ENCODE measurements at regions not wholly inside any gene's neighbourhood (a gene's known extent, or its start where the extent isn't known, plus 50 kb on each side); places are given as distances from the start of the nearest gene placed in this dataset.

- Mint-ChIP-seq H3K9me3 (peaks cover 14 to 19% of the 10 kb centered on the region in 2 donors), H3K4me1 (no peaks in the 10 kb centered on the region), H3K4me3 (no peak overlapping the region), H3K36me3 (no peaks in the 10 kb centered on the region), H3K27ac (no peak overlapping the region), H3K27me3 (ENCODE audit: low read depth in 2 of 2) (no peaks in the 10 kb centered on the region)
- H3K27ac ChIP-seq (ENCODE audit: low read length): no peak overlapping the region
- H3K9me3 ChIP-seq (ENCODE audit: control insufficient read depth, insufficient read depth, low read length): no peaks in the 10 kb centered on the region
- H3K4me3 ChIP-seq (ENCODE audit: low read length): no peak overlapping the region
- H3K27me3 ChIP-seq (ENCODE audit: control insufficient read depth, insufficient read depth, low read length): no peaks in the 10 kb centered on the region
- intact Hi-C loops (cut with micrococcal nuclease): no loop called here
- no peak for TF ChIP-seq CTCF (IDR thresholded peaks at IDR 0.05)
- 89% methylated on average over 3 of the region's 3 CpGs for WGBS (ENCODE audit: insufficient coverage)
- ATAC-seq (no peak), DNase-seq (no peak)
- H3K4me1 ChIP-seq (ENCODE audit: control insufficient read depth, insufficient read depth, low read length): no peaks in the 10 kb centered on the region
- no peaks in the 10 kb centered on the region for H3K36me3 ChIP-seq (ENCODE audit: control insufficient read depth, insufficient read depth, low read length)
Measured at GRCh38 chr1:191575180-191575579, 583.1 kb upstream of the RGS18 start.

DNA sequence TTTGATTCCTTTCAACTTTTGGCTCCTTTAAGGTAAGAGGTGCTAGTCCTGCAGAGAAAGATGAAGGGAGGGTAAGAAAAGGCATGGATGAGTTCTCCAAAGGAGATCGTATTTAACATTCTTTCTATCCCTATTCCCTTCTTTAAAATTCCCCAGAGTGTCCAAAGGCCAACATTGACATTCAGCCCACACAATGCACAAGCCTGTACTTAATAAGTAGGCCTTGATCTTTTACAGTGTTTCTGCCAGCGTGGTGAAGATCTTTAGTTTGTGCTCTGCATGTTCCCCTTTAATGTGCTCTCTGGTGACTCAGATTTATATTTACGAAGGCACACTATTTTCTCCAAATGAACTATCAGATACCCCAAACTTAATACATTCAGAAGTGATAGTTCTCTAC lies 582.5 kb upstream of the RGS18 start:
- Mint-ChIP-seq H3K27me3 (ENCODE audit: low read depth in 2 of 2) (no peaks in the 10 kb centered on the region), H3K4me1 (no peaks in the 10 kb centered on the region), H3K36me3 (no peaks in the 10 kb centered on the region), H3K9me3 (peaks cover 16 to 23% of the 10 kb centered on the region in 2 donors), H3K4me3 (no peak overlapping the region), H3K27ac (no peak overlapping the region)
- Histone ChIP-seq H3K36me3 (ENCODE audit: control insufficient read depth, insufficient read depth, low read length) (no peaks in the 10 kb centered on the region), H3K27me3 (ENCODE audit: control insufficient read depth, insufficient read depth, low read length) (no peaks in the 10 kb centered on the region), H3K9me3 (ENCODE audit: control insufficient read depth, insufficient read depth, low read length) (no peaks in the 10 kb centered on the region), H3K4me1 (ENCODE audit: control insufficient read depth, insufficient read depth, low read length) (no peaks in the 10 kb centered on the region), H3K27ac (ENCODE audit: low read length) (no peak overlapping the region), H3K4me3 (ENCODE audit: low read length) (no peak overlapping the region)
- ATAC-seq: no peak
- no peak for DNase-seq
- WGBS (ENCODE audit: insufficient coverage): 88% methylated on average over 2 of the region's 3 CpGs
- no peak for TF ChIP-seq CTCF (IDR thresholded peaks at IDR 0.05)
- intact Hi-C loops (cut with micrococcal nuclease): no loop called here

DNA sequence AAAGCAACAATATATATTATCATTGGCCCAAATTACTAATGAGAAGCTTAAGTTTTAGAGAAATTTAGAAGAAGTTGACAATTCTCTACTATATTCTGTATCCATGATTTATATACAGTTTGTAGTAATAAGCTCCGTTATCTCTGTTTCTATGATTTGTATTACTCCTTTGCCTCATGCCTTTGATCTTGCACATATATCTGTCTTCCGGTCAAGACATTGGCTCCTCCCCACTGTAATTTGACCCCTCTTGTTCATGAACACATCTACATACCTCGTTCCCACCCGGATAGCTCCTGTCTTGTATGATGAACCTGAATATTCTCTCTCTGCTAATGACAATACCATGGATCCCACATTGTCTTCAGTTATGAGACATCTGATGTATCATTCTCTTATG lies 581.0 kb upstream of the RGS18 start:
- Mint-ChIP-seq H3K27me3 (ENCODE audit: low read depth in 2 of 2) (no peaks in the 10 kb centered on the region), H3K4me1 (no peaks in the 10 kb centered on the region), H3K36me3 (no peaks in the 10 kb centered on the region), H3K4me3 (no peak overlapping the region), H3K27ac (no peak overlapping the region), H3K9me3 (peaks cover 14 to 20% of the 10 kb centered on the region in 2 donors)
- no peak for DNase-seq
- 90% methylated on average over 4 of the region's 4 CpGs for WGBS (ENCODE audit: insufficient coverage)
- Histone ChIP-seq H3K27ac (ENCODE audit: low read length) (no peak overlapping the region), H3K9me3 (ENCODE audit: control insufficient read depth, insufficient read depth, low read length) (no peaks in the 10 kb centered on the region), H3K4me3 (ENCODE audit: low read length) (no peak overlapping the region), H3K4me1 (ENCODE audit: control insufficient read depth, insufficient read depth, low read length) (no peaks in the 10 kb centered on the region), H3K36me3 (ENCODE audit: control insufficient read depth, insufficient read depth, low read length) (no peaks in the 10 kb centered on the region), H3K27me3 (ENCODE audit: control insufficient read depth, insufficient read depth, low read length) (no peaks in the 10 kb centered on the region)
- TF ChIP-seq CTCF (IDR thresholded peaks at IDR 0.05): no peak
- intact Hi-C loops (cut with micrococcal nuclease): no loop called here
- ATAC-seq: no peak

DNA sequence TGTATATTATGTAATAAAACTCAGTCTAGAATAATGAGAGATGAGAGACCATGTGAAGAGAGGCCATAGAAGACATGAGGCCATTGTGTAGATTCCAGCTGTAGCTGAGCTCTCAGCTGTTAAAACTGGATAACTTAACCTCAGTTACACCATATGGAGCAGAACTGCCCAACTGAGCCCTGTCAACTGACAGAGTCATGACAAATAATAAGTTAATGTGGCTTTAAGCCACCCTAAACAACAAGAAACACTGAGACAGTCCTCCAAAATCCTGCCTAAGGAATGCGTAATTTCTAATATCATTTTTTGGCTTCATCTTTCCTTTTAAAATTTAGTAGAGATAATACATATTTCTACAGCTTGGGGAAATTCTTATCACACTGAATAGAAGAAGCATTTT lies 580.0 kb upstream of the RGS18 start:
- no peaks in the 10 kb centered on the region for H3K36me3 ChIP-seq (ENCODE audit: control insufficient read depth, insufficient read depth, low read length)
- WGBS (ENCODE audit: insufficient coverage): no CpG with 5 or more reads among the region's 1 CpG
- no peak for ATAC-seq
- Mint-ChIP-seq H3K4me1 (no peaks in the 10 kb centered on the region), H3K27ac (no peak overlapping the region), H3K9me3 (peaks cover 15 to 22% of the 10 kb centered on the region in 2 donors), H3K27me3 (ENCODE audit: low read depth in 2 of 2) (no peaks in the 10 kb centered on the region), H3K36me3 (no peaks in the 10 kb centered on the region), H3K4me3 (no peak overlapping the region)
- H3K9me3 ChIP-seq (ENCODE audit: control insufficient read depth, insufficient read depth, low read length): no peaks in the 10 kb centered on the region
- TF ChIP-seq CTCF (IDR thresholded peaks at IDR 0.05): no peak
- no peak overlapping the region for H3K4me3 ChIP-seq (ENCODE audit: low read length)
- intact Hi-C loops (cut with micrococcal nuclease): no loop called here
- no peak for DNase-seq
- H3K27me3 ChIP-seq (ENCODE audit: control insufficient read depth, insufficient read depth, low read length): no peaks in the 10 kb centered on the region
- no peak overlapping the region for H3K27ac ChIP-seq (ENCODE audit: low read length)
- no peaks in the 10 kb centered on the region for H3K4me1 ChIP-seq (ENCODE audit: control insufficient read depth, insufficient read depth, low read length)

Measured in natural killer cell (primary cell).